Right kidney (tissue), 1 donor: ENCODE measurements at regions not wholly inside any gene's neighbourhood (a gene's known extent, or its start where the extent isn't known, plus 50 kb on each side); places are given as distances from the start of the nearest gene placed in this dataset.
"Not testable (repeated sequence)": the region's sequence is repeated elsewhere in the genome, so short reads cannot be mapped to it uniquely, and the experiment has no call there.

Source experiments
- DNase-seq: peaks from one replicate; pipeline ENCODE4 v3.0.0-alpha.2; 2016

- DNase-seq = no peak
These were observed 60.6 kb upstream of the SYK start for GRCh38 chr9:90741036-90741435.

- DNase-seq = no peak
These were observed 63.9 kb upstream of the SYK start for GRCh38 chr9:90737742-90738141.

GRCh38 chr9:90735952-90736351 is 65.7 kb upstream of the SYK start:
- DNase-seq = no peak

- no peak for DNase-seq
These were observed 67.0 kb upstream of the SYK start for GRCh38 chr9:90734631-90735030.

GRCh38 chr9:90729351-90729750 is 72.3 kb upstream of the SYK start:
- no peak for DNase-seq

GRCh38 chr9:90727488-90727887 is 74.1 kb upstream of the SYK start:
- DNase-seq = no peak

GRCh38 chr9:90726215-90726614 is 75.4 kb upstream of the SYK start:
- no peak for DNase-seq

- no peak for DNase-seq
These were observed 76.7 kb upstream of the SYK start for GRCh38 chr9:90724880-90725279.

GRCh38 chr9:90724112-90724511 is 77.5 kb upstream of the SYK start:
- DNase-seq = no peak

- peak; percentile 9 for DNase-seq
These were observed 79.4 kb upstream of the DIRAS2 start for GRCh38 chr9:90722071-90722470.

GRCh38 chr9:90720621-90721265 is 78.1 kb upstream of the DIRAS2 start:
- DNase-seq = no peak

- no peak for DNase-seq
These were observed 63.6 kb upstream of the DIRAS2 start for GRCh38 chr9:90706230-90706629.

- DNase-seq = no peak
These were observed 59.9 kb upstream of the DIRAS2 start for GRCh38 chr9:90702441-90702955.

GRCh38 chr9:90698871-90699440 is 56.3 kb upstream of the DIRAS2 start:
- no peak for DNase-seq

GRCh38 chr9:90697808-90698207 is 55.2 kb upstream of the DIRAS2 start:
- DNase-seq = no peak

GRCh38 chr9:90694187-90694586 is 51.6 kb upstream of the DIRAS2 start:
- not testable (repeated sequence) for DNase-seq
